ENCODE measurements at regions not wholly inside any gene's neighbourhood (a gene's known extent, or its start where the extent isn't known, plus 50 kb on each side); places are given as distances from the start of the nearest gene placed in this dataset.
"Not testable (repeated sequence)": the region's sequence is repeated elsewhere in the genome, so short reads cannot be mapped to it uniquely, and the experiment has no call there.

GRCh38 chr3:75607996-75608395 is 56.1 kb upstream of the FRG2C start:
- not testable (repeated sequence) for DNase-seq (ENCODE audit: low read depth)

GRCh38 chr3:75609598-75609997 is 54.5 kb upstream of the FRG2C start:
- not testable (repeated sequence) for DNase-seq (ENCODE audit: low read depth)

GRCh38 chr3:75610773-75611172 is 53.4 kb upstream of the FRG2C start:
- no peak for DNase-seq (ENCODE audit: low read depth)

GRCh38 chr3:75611724-75612460 is 52.2 kb upstream of the FRG2C start:
- not testable (repeated sequence) for DNase-seq (ENCODE audit: low read depth)

Data from ELR (cell line).